ENCODE measurements at regions not wholly inside any gene's neighbourhood (a gene's known extent, or its start where the extent isn't known, plus 50 kb on each side); places are given as distances from the start of the nearest gene placed in this dataset.

DNA sequence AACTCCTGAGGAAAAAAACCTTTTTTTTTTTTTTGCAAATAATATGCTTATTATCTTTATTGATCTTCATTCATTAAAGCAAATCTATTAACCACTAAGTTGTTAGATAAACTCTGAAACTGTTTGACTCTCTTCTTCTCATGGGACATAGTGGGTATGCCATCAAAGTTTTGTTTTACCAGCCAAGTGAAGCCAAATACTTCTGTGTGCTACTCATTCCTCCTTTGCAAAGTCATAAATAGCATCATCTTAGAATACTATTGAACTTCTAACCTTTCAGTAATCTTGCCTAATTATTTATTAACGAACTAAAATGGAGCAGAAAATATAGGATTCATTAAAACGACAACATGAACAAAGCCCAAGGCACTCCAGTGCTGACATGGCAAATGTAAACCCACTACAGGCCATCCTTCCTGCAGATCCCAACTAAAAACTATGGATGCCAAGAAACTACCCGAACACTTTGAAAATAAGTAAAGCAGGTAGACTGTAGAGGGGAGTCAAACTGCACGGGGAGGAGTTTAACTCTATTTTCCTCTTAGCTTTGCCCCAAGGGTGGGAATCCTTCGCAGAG lies 61.2 kb upstream of the ODAD2 start:
- TF ChIP-seq, protein P1, sequence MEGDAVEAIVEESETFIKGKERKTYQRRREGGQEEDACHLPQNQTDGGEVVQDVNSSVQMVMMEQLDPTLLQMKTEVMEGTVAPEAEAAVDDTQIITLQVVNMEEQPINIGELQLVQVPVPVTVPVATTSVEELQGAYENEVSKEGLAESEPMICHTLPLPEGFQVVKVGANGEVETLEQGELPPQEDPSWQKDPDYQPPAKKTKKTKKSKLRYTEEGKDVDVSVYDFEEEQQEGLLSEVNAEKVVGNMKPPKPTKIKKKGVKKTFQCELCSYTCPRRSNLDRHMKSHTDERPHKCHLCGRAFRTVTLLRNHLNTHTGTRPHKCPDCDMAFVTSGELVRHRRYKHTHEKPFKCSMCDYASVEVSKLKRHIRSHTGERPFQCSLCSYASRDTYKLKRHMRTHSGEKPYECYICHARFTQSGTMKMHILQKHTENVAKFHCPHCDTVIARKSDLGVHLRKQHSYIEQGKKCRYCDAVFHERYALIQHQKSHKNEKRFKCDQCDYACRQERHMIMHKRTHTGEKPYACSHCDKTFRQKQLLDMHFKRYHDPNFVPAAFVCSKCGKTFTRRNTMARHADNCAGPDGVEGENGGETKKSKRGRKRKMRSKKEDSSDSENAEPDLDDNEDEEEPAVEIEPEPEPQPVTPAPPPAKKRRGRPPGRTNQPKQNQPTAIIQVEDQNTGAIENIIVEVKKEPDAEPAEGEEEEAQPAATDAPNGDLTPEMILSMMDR (IDR thresholded peaks at IDR 0.05): no peak
- no peak for TF ChIP-seq POLR2A (IDR thresholded peaks at IDR 0.05)

Data from heart left ventricle (tissue), 13 donors.